Urinary bladder (tissue), 3 donors: ENCODE measurements at regions not wholly inside any gene's neighbourhood (a gene's known extent, or its start where the extent isn't known, plus 50 kb on each side); places are given as distances from the start of the nearest gene placed in this dataset.

Experiments used
- DNase-seq: peaks from one replicate; pipeline ENCODE4 v3.0.0-alpha.2; 2015; ENCODE audit errors: extremely low spot score
- H3K27ac ChIP-seq: one replicate; pipeline ENCODE4 v1.5.1; 2013; ENCODE audit warnings: low read depth, mild to moderate bottlenecking, moderate library complexity
- H3K36me3 ChIP-seq: one replicate; pipeline ENCODE4 v1.6.1; 2013; ENCODE audit warnings: mild to moderate bottlenecking, moderate library complexity; ENCODE audit not compliant: insufficient read depth
- H3K4me1 ChIP-seq: one replicate; pipeline ENCODE4 v1.6.1; 2013; ENCODE audit warnings: mild to moderate bottlenecking, moderate library complexity; ENCODE audit not compliant: insufficient read depth
- H3K4me3 ChIP-seq: one replicate; pipeline ENCODE4 v1.5.1; 2013; ENCODE audit warnings: low read depth, low read length
- WGBS: extraction: QIAGEN DNeasy Blood & Tissue Kit; methylation state at CpG from one replicate; pipeline ENCODE4 v1.1.7; 2013; 5-methylcytosine and 5-hydroxymethylcytosine counted together
- donor health status: healthy with polysubstance abuse.
- donor health status: healthy.

GRCh38 chr13:30034458-30034795 is 184.0 kb upstream of the UBL3 start:
- no peak overlapping the region for H3K4me3 ChIP-seq
- no peak overlapping the region for H3K27ac ChIP-seq
- H3K36me3 ChIP-seq, result no peaks in the 10 kb centered on the region
- WGBS, result 55% methylated on average over 3 of the region's 3 CpGs
- DNase-seq, result no peak
- no peaks in the 10 kb centered on the region for H3K4me1 ChIP-seq

GRCh38 chr13:30033681-30034457 is 183.5 kb upstream of the UBL3 start:
- Histone ChIP-seq H3K36me3 (no peaks in the 10 kb centered on the region), H3K4me3 (no peak overlapping the region), H3K27ac (no peak overlapping the region), H3K4me1 (no peaks in the 10 kb centered on the region)
- WGBS, result 27% methylated on average over 6 of the region's 6 CpGs
- no peak for DNase-seq

GRCh38 chr13:30032263-30032662 is 181.8 kb upstream of the UBL3 start:
- no peaks in the 10 kb centered on the region for H3K4me1 ChIP-seq
- no peak overlapping the region for H3K27ac ChIP-seq
- no peak overlapping the region for H3K4me3 ChIP-seq
- no peaks in the 10 kb centered on the region for H3K36me3 ChIP-seq
- DNase-seq, result no peak
- 79% methylated on average over 4 of the region's 4 CpGs for WGBS

GRCh38 chr13:30031488-30031887 is 181.1 kb upstream of the UBL3 start:
- Histone ChIP-seq H3K4me3 (no peak overlapping the region), H3K36me3 (no peaks in the 10 kb centered on the region), H3K27ac (no peak overlapping the region), H3K4me1 (no peaks in the 10 kb centered on the region)
- DNase-seq, result no peak
- WGBS, result 88% methylated on average over 5 of the region's 5 CpGs

GRCh38 chr13:30030141-30030750 is 179.8 kb upstream of the UBL3 start:
- Histone ChIP-seq H3K27ac (no peak overlapping the region), H3K4me3 (no peak overlapping the region), H3K4me1 (no peaks in the 10 kb centered on the region), H3K36me3 (no peaks in the 10 kb centered on the region)
- 66% methylated on average over 4 of the region's 4 CpGs for WGBS
- DNase-seq, result no peak

GRCh38 chr13:30027569-30028455 is 177.4 kb upstream of the UBL3 start:
- H3K27ac ChIP-seq, result no peak overlapping the region
- 86% methylated on average over 6 of the region's 6 CpGs for WGBS
- no peak overlapping the region for H3K4me3 ChIP-seq
- H3K4me1 ChIP-seq, result no peaks in the 10 kb centered on the region
- H3K36me3 ChIP-seq, result no peaks in the 10 kb centered on the region
- no peak for DNase-seq

GRCh38 chr13:30026909-30027308 is 176.5 kb upstream of the UBL3 start:
- no peaks in the 10 kb centered on the region for H3K36me3 ChIP-seq
- no peak overlapping the region for H3K4me3 ChIP-seq
- no peaks in the 10 kb centered on the region for H3K4me1 ChIP-seq
- 71% methylated on average over 5 of the region's 5 CpGs for WGBS
- no peak overlapping the region for H3K27ac ChIP-seq
- DNase-seq, result no peak

GRCh38 chr13:30026093-30026492 is 175.7 kb upstream of the UBL3 start:
- no peak overlapping the region for H3K4me3 ChIP-seq
- no peak for DNase-seq
- no peaks in the 10 kb centered on the region for H3K4me1 ChIP-seq
- H3K27ac ChIP-seq, result no peak overlapping the region
- WGBS, result 71% methylated on average over 5 of the region's 5 CpGs
- H3K36me3 ChIP-seq, result no peaks in the 10 kb centered on the region

- no peaks in the 10 kb centered on the region for H3K36me3 ChIP-seq
- no peak for DNase-seq
- H3K27ac ChIP-seq, result no peak overlapping the region
- H3K4me1 ChIP-seq, result no peaks in the 10 kb centered on the region
- 95% methylated on average over 1 of the region's 1 CpG for WGBS
- no peak overlapping the region for H3K4me3 ChIP-seq
These were observed 174.9 kb upstream of the UBL3 start for GRCh38 chr13:30025351-30025750.

GRCh38 chr13:30024125-30024865 is 173.9 kb upstream of the UBL3 start:
- Histone ChIP-seq H3K4me1 (no peaks in the 10 kb centered on the region), H3K27ac (no peak overlapping the region), H3K4me3 (no peak overlapping the region), H3K36me3 (no peaks in the 10 kb centered on the region)
- DNase-seq, result no peak
- 85% methylated on average over 8 of the region's 8 CpGs for WGBS

GRCh38 chr13:30023196-30023895 is 172.9 kb upstream of the UBL3 start:
- WGBS, result 88% methylated on average over 8 of the region's 8 CpGs
- Histone ChIP-seq H3K4me1 (no peaks in the 10 kb centered on the region), H3K36me3 (no peaks in the 10 kb centered on the region), H3K27ac (no peak overlapping the region), H3K4me3 (no peak overlapping the region)
- DNase-seq, result no peak

- DNase-seq, result no peak
- no peaks in the 10 kb centered on the region for H3K36me3 ChIP-seq
- no peak overlapping the region for H3K27ac ChIP-seq
- WGBS, result 87% methylated on average over 2 of the region's 2 CpGs
- no peaks in the 10 kb centered on the region for H3K4me1 ChIP-seq
- no peak overlapping the region for H3K4me3 ChIP-seq
These were observed 172.4 kb upstream of the UBL3 start for GRCh38 chr13:30022796-30023195.

GRCh38 chr13:30022256-30022655 is 171.8 kb upstream of the UBL3 start:
- no peak overlapping the region for H3K27ac ChIP-seq
- H3K4me1 ChIP-seq, result no peaks in the 10 kb centered on the region
- no peak for DNase-seq
- H3K36me3 ChIP-seq, result no peaks in the 10 kb centered on the region
- no peak overlapping the region for H3K4me3 ChIP-seq
- 88% methylated on average over 10 of the region's 10 CpGs for WGBS
